ENCODE measurements at regions not wholly inside any gene's neighbourhood (a gene's known extent, or its start where the extent isn't known, plus 50 kb on each side); places are given as distances from the start of the nearest gene placed in this dataset.

DNA sequence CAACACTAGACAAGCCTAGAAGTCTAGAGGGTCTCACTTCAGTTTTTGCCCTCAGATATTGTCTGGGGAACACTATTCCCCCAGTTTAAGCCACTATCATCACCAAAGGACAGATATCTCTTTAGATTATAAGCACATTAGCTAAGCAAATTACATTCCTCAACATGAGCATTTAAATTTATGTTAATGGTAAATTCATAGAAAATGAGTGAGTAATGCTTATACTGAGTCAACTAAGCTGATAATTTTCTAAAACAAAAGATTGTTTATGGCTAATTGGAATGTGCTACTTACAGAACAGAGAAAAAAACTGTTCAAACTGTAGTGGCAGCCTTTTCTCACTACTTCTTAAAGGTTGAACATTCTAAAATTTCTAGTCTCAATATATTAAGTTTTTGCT is 290.2 kb downstream of the SLITRK1 start:
- DNase-seq (ENCODE audit: low read depth, low spot score) = no peak
- POLR2A ChIA-PET = no interaction called here

DNA sequence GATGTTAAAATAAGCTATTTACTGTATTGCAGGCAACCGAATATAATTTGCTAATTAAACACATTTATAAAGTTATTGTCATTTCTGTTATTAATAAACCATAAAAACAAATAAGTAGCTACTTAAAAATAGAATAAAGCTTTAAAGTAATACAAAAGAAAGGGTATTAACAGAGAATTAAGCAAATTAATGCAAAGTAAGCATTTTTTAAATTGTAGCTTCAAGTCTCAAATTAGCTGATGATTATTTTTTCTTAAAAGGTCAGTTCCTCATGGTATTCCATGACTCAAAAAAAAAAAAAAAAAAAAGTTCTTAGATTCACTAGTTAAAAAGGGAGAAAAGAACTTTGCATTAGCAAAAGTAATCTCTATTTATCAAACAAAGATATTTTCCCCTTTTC is 292.5 kb downstream of the SLITRK1 start:
- no peak overlapping the region for H3K27ac ChIP-seq (ENCODE audit: insufficient read depth, low read depth, low read length)
- no peaks in the 10 kb centered on the region for H4K20me1 ChIP-seq (replicated peaks; ENCODE audit: control insufficient read depth, extremely low read depth, insufficient read depth, low read length)
- BruUV-seq (replicated peaks) = no TSS peak
- H3K27me3 ChIP-seq (ENCODE audit: control insufficient read depth in 2 of 2, insufficient read depth in 2 of 2, low read length in 2 of 2) = no peaks in the 10 kb centered on the region
- ChIA-PET POLR2A (no interaction called here), CTCF (no interaction called here)
- DNase-seq (ENCODE audit: low read depth, low spot score) (no peak), FAIRE-seq (no peak)
- H3K4me3 ChIP-seq (replicated peaks in 1 of 3; ENCODE audit: insufficient read depth in 1 of 3, low read depth in 1 of 3, low read length in 3 of 3) = no peak overlapping the region
- H3K9me1 ChIP-seq (replicated peaks; ENCODE audit: control insufficient read depth, extremely low read depth, insufficient read depth, low read length) = no peaks in the 10 kb centered on the region
- no peak overlapping the region for H3K4me2 ChIP-seq (ENCODE audit: insufficient read depth, low read length)
- TF ChIP-seq EZH2 (IDR thresholded peaks at IDR 0.05; ENCODE audit: borderline replicate concordance, low read depth, low read length, severe bottlenecking) (no peak), POLR2A (IDR thresholded peaks at IDR 0.05; ENCODE audit: low read depth, low read length) (no peak), FOS (IDR thresholded peaks at IDR 0.05; ENCODE audit: borderline replicate concordance, insufficient read depth, low read length) (no peak)
- dilution Hi-C loops (cut with MboI; ENCODE audit: extremely low pct_ligation_motif_present, low sequenced_read_pairs) = no loop called here
- no peak overlapping the region for H2AFZ ChIP-seq (ENCODE audit: low read depth, low read length)
- no peaks in the 10 kb centered on the region for H3K4me1 ChIP-seq (ENCODE audit: control insufficient read depth, extremely low read depth, insufficient read depth, low read length)
- H3K9ac ChIP-seq (replicated peaks; ENCODE audit: extremely low read depth, insufficient read depth, low read length) = no peak overlapping the region
- H3K79me2 ChIP-seq (ENCODE audit: control insufficient read depth, insufficient read depth, low read length) = no peaks in the 10 kb centered on the region
- no peaks in the 10 kb centered on the region for H3K36me3 ChIP-seq (ENCODE audit: control insufficient read depth in 2 of 2, extremely low read depth in 1 of 2, insufficient read depth in 2 of 2, low read length in 2 of 2)
- intact Hi-C loops (cut with micrococcal nuclease) = no loop called here
- peaks cover 4% of the 10 kb centered on the region for H3K9me3 ChIP-seq (replicated peaks; ENCODE audit: control insufficient read depth, insufficient read depth, low read length)

More for the DNA sequence above, 290.2 kb downstream of the SLITRK1 start:
- Histone ChIP-seq H3K4me1 (ENCODE audit: control insufficient read depth, extremely low read depth, insufficient read depth, low read length) (no peaks in the 10 kb centered on the region), H3K9me3 (replicated peaks; ENCODE audit: control insufficient read depth, insufficient read depth, low read length) (peaks cover 4% of the 10 kb centered on the region), H3K9ac (replicated peaks; ENCODE audit: extremely low read depth, insufficient read depth, low read length) (no peak overlapping the region), H3K27ac (ENCODE audit: insufficient read depth, low read depth, low read length) (no peak overlapping the region), H3K4me3 (replicated peaks in 1 of 3; ENCODE audit: insufficient read depth in 1 of 3, low read depth in 1 of 3, low read length in 3 of 3) (no peak overlapping the region), H3K79me2 (ENCODE audit: control insufficient read depth, insufficient read depth, low read length) (no peaks in the 10 kb centered on the region), H3K4me2 (ENCODE audit: insufficient read depth, low read length) (no peak overlapping the region), H3K9me1 (replicated peaks; ENCODE audit: control insufficient read depth, extremely low read depth, insufficient read depth, low read length) (no peaks in the 10 kb centered on the region), H2AFZ (ENCODE audit: low read depth, low read length) (no peak overlapping the region), H4K20me1 (replicated peaks; ENCODE audit: control insufficient read depth, extremely low read depth, insufficient read depth, low read length) (no peaks in the 10 kb centered on the region), H3K36me3 (ENCODE audit: control insufficient read depth in 2 of 2, extremely low read depth in 1 of 2, insufficient read depth in 2 of 2, low read length in 2 of 2) (no peaks in the 10 kb centered on the region), H3K27me3 (ENCODE audit: control insufficient read depth in 2 of 2, insufficient read depth in 2 of 2, low read length in 2 of 2) (no peaks in the 10 kb centered on the region)
- no TSS peak for BruUV-seq (replicated peaks)
- no peak for FAIRE-seq
- intact Hi-C loops (cut with micrococcal nuclease) = no loop called here
- CTCF ChIA-PET = no interaction called here
- TF ChIP-seq EZH2 (IDR thresholded peaks at IDR 0.05; ENCODE audit: borderline replicate concordance, low read depth, low read length, severe bottlenecking) (no peak), GATA2 (IDR thresholded peaks at IDR 0.05; ENCODE audit: insufficient read depth, insufficient read length, low read depth, low read length) (no peak), FOS (IDR thresholded peaks at IDR 0.05; ENCODE audit: borderline replicate concordance, insufficient read depth, low read length) (no peak), POLR2A (IDR thresholded peaks at IDR 0.05; ENCODE audit: low read depth, low read length) (no peak)
- TF ChIP-seq, protein P1, sequence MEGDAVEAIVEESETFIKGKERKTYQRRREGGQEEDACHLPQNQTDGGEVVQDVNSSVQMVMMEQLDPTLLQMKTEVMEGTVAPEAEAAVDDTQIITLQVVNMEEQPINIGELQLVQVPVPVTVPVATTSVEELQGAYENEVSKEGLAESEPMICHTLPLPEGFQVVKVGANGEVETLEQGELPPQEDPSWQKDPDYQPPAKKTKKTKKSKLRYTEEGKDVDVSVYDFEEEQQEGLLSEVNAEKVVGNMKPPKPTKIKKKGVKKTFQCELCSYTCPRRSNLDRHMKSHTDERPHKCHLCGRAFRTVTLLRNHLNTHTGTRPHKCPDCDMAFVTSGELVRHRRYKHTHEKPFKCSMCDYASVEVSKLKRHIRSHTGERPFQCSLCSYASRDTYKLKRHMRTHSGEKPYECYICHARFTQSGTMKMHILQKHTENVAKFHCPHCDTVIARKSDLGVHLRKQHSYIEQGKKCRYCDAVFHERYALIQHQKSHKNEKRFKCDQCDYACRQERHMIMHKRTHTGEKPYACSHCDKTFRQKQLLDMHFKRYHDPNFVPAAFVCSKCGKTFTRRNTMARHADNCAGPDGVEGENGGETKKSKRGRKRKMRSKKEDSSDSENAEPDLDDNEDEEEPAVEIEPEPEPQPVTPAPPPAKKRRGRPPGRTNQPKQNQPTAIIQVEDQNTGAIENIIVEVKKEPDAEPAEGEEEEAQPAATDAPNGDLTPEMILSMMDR (IDR thresholded peaks at IDR 0.05; ENCODE audit: extremely low read depth in 1 of 2, insufficient read depth in 1 of 2, low read depth in 1 of 2, low read length in 2 of 2) = no peak
- TF ChIP-seq, protein P2, sequence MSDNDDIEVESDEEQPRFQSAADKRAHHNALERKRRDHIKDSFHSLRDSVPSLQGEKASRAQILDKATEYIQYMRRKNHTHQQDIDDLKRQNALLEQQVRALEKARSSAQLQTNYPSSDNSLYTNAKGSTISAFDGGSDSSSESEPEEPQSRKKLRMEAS (IDR thresholded peaks at IDR 0.05; ENCODE audit: insufficient read depth, insufficient read length) = no peak
- dilution Hi-C loops (cut with MboI; ENCODE audit: extremely low pct_ligation_motif_present, low sequenced_read_pairs) = no loop called here

Data from endothelial cell of umbilical vein (primary cell).